ENCODE measurements at regions not wholly inside any gene's neighbourhood (a gene's known extent, or its start where the extent isn't known, plus 50 kb on each side); places are given as distances from the start of the nearest gene placed in this dataset.

- DNase-seq: no peak
These were observed 56.6 kb upstream of the POU3F2 start for GRCh38 chr6:98777762-98778161.

GRCh38 chr6:98779618-98780017 lies 54.8 kb upstream of the POU3F2 start:
- DNase-seq: no peak

- no peak for DNase-seq
These were observed 51.6 kb upstream of the POU3F2 start for GRCh38 chr6:98782772-98783171.

DNA sequence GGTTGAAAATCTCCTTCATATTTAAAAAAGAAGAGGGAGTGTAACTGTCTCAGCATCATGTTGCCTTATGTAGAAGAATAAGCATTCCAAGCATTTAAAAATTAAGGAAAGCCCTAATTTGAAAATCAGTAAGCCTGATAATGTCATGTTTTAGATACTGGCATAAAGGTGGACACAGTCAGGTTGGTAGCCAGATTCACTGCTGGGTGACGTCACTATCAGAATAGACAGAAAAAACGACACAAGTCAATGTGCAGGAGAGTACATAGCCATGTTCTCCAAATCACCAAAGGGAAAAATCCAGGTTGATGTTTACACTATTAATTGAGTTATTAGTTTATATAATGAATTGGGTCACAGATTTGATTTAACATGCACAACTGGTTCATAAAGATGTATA lies 50.8 kb upstream of the POU3F2 start:
- no peak for DNase-seq
